Activated CD4-positive, alpha-beta T cell treated with anti-CD3 and anti-CD28 coated beads for 24 hours (primary cell): ENCODE measurements at regions not wholly inside any gene's neighbourhood (a gene's known extent, or its start where the extent isn't known, plus 50 kb on each side); places are given as distances from the start of the nearest gene placed in this dataset.

Experiments used
- DNase-seq, 2 donors: peaks; one replicate each; pipeline ENCODE4 v3.0.0-alpha.2; 2020; ENCODE audit warnings: low read depth in 2 of 2

DNA sequence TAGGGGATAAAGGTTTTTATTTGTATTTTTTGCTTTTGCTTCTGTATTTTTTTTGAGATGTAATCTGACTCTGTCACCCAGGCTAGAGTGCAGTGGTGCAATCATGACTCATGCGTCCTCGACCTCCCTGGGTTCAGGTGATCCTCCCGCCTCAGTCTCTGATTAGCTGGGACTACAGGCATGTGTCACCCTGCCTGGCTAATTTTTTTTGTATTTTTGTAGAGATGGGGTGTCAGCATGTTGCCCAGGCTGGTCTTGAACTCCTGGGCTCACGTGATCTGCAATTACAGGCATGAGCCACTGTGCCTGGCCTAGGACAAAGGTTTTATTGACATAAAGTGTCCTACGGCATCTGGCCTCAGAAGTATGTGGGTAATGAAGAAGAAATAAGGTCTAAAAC is 297.1 kb upstream of the C9orf72 start:
- no peak for DNase-seq

DNA sequence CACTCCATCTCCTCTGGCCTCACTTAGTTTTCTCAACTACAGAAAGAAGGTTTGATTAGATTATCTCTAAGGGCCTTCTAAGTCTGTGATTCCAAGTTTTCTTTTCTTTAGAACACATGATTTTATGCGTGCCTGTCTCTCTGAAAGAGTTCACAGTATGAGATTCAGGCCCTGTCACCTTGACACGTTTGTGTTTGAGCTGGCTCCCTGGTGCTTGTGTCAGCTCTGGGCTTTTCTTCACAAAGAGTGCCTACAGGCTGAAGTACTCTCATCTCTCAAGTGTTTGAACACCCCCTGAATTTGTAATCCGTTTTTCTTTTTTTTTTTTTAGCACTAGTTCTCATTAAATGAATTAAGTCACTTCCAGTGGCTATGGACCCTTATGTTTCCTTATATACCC is 306.9 kb upstream of the C9orf72 start:
- DNase-seq = no peak

DNA sequence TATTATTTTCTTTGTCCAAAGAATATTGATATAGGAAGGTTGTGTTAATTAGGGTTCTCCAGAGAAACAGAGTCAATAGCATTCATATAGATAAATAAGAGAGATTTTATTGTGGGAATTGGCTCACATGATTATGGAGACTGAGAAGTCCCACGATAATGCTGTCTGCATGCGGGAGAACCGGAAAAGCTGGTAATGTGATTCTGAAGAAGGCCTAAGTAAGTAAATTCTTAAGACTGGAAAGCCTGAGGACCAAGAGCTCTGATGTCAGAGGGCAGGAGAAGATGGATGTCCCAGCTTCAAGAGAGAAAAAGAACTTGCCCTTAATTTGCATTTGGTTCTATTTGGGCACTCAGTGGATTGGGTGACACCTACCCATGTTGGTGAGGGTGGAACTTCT is 307.4 kb upstream of the C9orf72 start:
- DNase-seq = no peak

GRCh38 chr9:27888661-27889295 is 315.5 kb upstream of the C9orf72 start:
- peak; percentile 0 to 39 for DNase-seq

DNA sequence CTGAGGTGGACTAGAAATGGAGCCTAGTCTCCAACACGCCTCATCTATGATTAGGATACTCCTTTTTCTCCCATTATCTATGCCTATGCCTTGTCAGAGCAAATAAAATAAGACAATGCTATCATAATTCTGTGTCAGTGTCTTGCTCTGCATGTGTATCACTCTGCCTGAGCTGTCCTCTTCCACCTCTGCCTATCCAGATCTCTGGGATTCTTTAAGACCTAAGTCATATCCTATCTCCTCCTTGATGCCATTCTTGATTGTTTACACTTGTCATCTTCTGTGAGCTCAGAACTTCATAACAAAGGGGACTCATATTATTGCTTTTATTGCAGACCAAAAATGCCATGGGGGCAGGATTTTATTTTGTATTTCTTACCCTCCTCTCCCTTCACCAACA is 351.2 kb upstream of the C9orf72 start:
- no peak for DNase-seq

DNA sequence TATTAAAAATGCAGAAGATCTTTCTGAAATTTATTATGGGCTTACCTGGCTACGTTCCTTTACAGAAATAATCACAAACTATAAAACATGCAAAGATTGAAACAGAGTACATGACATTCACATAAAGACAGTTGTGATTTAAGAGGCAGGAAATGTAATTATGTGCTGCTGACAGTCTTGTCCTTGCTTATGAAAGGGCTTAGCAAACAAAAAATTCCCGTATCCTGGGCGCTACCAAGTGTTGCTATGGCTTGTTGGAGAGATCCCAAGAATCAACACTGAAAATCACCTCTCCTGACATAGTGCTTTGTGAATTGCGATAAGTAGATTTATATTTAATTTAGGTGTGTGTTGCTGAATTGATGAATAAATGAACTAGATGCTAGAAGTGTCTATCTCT is 352.5 kb upstream of the C9orf72 start:
- DNase-seq = no peak

DNA sequence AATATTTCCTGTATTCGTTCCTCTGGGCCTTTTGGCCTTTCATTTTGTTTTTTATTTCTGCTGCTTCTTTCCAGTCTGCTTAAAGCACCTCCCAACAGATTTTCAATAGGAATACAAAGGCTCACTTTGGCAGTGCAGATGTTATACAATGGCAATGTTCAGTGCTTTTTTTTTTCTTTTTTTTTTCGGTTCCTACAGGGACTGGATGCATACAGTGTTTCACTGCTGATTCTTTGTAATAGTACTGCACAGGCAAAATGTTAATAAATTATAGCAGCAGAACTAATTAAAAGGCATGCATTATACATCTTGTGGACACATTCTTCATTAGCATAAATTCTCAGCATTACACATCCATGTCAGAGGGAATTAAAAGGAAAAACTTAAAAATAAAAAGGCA is 356.6 kb upstream of the C9orf72 start:
- DNase-seq = no peak

DNA sequence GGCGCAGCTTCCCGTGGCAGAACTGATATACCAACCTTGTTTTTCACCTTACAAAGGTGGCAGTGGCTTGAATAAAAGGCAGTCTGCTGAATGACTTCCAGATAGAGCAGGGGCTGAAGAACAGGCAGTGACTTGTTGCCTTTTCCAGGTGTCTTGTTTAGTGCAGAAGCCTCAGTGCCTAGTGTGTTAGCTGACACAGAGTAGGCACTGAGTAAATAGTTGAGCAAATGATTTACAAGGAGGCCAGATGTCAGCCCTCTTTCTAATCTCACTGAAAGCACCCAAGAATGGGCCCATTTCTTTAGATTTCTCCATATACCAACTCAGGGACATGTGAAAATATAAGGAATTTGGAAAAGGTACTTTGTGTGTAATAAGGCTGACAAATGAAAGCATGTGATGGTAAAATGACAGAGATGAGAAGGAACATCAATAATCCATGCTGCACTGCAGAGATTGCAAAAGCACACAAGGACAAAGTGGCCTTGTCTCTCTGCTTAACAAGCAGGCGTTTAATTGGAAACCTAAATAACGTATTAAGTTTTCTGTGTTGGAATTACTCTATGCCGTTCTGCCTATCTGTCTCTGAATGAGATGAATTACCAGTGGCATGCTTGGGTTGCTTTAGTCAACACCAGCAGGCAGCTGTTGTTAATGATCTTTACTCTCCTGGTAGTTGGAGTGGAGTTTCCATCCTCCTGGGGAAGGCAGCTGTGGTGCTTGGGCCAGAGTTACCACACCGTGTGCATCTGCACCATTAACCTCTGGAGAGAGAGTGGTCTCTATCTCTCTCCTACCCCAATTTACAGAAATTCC is 360.1 kb upstream of the C9orf72 start:
- DNase-seq = no peak

GRCh38 chr9:27934471-27934870 is 361.2 kb upstream of the C9orf72 start:
- DNase-seq = no peak

DNA sequence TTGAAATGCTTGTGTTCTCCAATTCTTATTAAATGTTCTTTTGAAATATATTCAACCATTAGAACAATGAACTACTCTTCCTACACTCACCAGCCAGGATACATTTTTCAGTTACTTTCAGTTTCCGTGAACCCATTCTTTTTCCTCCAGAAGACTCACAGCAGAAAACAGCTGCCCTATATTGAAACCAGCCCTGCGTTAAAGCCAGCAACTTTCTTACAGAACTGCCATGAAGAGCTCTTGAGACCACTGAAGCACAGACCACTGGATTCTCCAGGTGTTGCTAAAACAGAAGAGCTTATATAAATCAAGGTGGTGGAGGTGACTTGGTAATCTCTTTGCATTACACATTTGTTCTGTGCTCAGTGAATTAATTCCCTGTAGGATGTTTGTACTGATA is 365.9 kb upstream of the C9orf72 start:
- no peak for DNase-seq

DNA sequence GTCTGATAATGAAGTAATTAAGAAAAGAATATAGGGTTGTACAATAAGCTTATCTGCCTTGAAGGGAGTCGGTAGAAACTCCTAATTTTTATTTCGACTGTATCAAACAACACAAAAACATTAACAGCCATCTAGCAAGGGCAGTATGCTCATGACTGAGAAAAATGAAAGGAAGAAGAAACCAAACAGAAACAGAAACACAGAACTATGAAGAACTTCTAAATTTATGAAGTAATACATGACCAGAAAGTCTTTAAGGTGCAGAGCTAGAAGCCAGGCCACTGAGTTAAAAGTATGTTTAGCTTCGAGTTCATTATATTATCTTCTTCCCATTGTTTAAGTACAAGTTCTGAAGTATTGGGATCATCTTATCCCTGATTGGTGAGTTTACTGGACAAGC is 367.3 kb upstream of the C9orf72 start:
- DNase-seq = no peak

DNA sequence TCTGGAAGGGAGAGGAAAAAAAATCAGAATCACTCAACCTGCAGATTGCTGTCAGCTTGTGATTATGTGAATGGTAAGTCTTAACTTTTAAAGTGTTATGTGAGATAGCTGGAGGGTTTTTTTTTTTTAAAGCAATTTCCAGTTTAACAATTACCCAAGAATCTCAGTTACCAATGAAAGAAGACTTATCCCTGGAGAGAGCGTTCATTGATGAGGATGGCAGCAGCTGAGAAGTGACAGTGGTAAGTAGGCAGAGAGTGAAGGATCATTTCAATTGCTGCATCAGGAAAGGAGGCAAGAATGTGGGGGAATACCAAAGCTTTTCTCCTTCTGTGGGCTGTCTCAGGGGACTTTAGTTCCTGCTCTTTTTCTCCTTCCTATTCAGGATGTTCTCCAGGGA is 370.2 kb upstream of the C9orf72 start:
- DNase-seq = no peak

- DNase-seq = no peak
These were observed 372.1 kb upstream of the C9orf72 start for GRCh38 chr9:27945386-27945785.

- no peak for DNase-seq
These were observed 377.1 kb upstream of the C9orf72 start for GRCh38 chr9:27950382-27950781.

GRCh38 chr9:27954858-27955257 is 381.6 kb upstream of the C9orf72 start:
- no peak for DNase-seq

DNA sequence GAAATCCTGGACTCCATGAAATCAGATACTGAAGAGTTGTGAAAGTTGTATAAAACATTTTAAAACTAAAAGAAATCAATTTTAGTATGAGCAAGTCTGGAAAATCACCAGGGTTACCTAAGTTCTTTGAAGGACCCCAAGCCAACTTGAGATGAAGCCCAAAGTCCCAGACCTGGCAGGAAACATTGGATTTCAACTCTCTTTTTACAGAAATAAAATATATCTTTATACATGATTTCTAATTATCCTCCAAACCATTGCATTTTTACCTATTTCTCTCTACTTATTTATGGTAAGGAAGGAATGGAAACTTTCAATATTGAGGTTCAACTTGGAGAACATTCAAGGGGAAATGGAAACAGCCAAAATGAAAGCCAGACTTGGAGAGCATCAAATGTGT is 390.6 kb upstream of the C9orf72 start:
- DNase-seq = no peak

GRCh38 chr9:27967210-27967609 is 393.9 kb upstream of the C9orf72 start:
- DNase-seq = no peak

GRCh38 chr9:27977931-27978330 is 404.6 kb upstream of the C9orf72 start:
- no peak for DNase-seq

GRCh38 chr9:27985714-27986113 is 412.4 kb upstream of the C9orf72 start:
- no peak for DNase-seq

DNA sequence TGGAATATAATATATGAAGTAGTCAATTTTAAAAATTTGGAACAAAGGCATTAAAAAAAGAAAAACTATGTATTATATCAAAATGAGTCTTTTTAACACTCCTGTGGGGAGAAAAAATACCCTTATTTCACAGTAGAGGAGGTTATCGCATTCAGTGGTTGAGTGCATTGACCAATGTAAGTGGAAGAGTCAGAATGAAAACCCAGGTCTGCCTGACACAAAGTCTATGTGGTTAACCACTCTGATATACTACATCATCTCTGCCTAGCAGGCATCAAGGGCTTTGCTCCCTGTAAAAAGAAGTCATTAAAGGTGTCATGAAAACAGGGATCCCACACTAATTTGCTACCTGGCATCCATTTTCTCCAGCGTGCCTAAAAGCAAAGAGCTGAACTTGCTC is 417.2 kb upstream of the C9orf72 start:
- no peak for DNase-seq

DNA sequence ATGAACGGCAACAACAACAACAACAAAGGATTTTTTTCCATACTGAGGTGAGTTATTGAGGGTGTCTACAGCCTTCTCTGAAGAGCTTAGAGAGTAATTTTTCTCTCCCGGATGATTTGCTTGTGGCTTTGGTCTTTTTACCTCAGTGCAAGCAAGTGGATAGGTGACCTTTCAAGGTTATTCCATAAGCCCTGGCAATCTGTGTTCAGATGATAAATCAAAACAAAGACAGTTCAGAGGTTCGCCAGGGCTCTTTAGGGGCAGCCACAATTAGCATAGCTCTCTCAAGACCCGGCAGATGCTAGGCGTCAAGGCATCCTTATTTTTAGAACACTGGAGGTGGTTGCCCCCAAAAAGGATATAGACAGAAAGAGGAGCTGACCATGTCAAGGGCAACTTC is 417.9 kb upstream of the C9orf72 start:
- no peak for DNase-seq

- no peak for DNase-seq
These were observed 427.8 kb upstream of the C9orf72 start for GRCh38 chr9:28001096-28001495.

GRCh38 chr9:28004900-28005299 is 431.6 kb upstream of the C9orf72 start:
- DNase-seq = no peak

DNA sequence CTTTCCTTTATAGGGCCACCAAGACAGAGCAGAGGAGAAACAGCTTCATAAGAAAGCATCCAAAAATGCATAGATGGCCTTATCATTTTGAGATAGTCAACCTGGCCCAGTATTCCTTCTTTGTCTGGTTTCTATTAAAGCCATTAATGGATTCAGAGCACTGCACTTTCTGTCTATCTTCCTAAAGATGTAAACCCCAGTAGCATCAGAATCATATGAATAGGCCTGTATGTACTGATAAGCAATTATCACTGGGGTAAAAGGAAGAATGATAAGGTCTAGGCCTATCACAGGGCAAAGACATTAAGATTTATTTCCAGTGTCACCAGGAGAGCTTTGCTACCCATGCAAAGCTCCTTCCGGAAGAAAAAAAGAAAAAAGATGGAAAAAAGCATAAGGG is 432.5 kb upstream of the C9orf72 start:
- no peak for DNase-seq
